ENCODE measurements at regions not wholly inside any gene's neighbourhood (a gene's known extent, or its start where the extent isn't known, plus 50 kb on each side); places are given as distances from the start of the nearest gene placed in this dataset.

DNA sequence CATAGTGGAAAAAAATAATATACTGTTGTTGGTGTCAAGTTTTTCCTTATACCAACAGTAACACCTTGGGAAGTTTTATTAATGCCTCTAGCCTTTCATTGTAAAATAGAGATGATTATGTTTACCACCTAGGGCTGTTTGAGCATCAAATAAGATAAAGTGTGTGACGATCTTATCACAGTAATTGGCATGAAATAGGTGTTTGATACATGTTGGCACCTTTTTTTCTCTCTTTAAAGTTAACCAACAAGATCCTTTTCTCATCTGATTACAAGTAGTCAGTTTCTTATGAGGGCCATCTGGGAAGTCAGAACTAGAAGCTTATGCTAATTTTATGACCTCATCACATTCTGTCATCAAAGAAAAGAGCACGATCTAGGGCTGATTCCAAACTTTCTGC, 669.5 kb downstream of the CCSER2 start:
- Histone ChIP-seq H3K27me3 (ENCODE audit: control insufficient read depth, insufficient read depth, low read length) (no peaks in the 10 kb centered on the region), H3K4me1 (ENCODE audit: control insufficient read depth in 2 of 3, insufficient read depth in 2 of 3, low read depth in 1 of 3, low read length in 3 of 3) (no peaks in the 10 kb centered on the region), H3K27ac (ENCODE audit: low read depth in 2 of 2, low read length in 2 of 2) (no peak overlapping the region), H3K9me3 (ENCODE audit: control insufficient read depth in 2 of 3, insufficient read depth in 1 of 3, low read length in 3 of 3) (no peaks in the 10 kb centered on the region), H3K4me3 (ENCODE audit: low read length in 3 of 3) (no peak overlapping the region), H3K36me3 (ENCODE audit: control insufficient read depth in 2 of 3, insufficient read depth in 3 of 3, low read length in 3 of 3) (no peaks in the 10 kb centered on the region), H3K9ac (ENCODE audit: low read length in 3 of 3) (no peak overlapping the region)
- DNase-seq (no peak), FAIRE-seq (no peak)
- TF ChIP-seq, protein P1, sequence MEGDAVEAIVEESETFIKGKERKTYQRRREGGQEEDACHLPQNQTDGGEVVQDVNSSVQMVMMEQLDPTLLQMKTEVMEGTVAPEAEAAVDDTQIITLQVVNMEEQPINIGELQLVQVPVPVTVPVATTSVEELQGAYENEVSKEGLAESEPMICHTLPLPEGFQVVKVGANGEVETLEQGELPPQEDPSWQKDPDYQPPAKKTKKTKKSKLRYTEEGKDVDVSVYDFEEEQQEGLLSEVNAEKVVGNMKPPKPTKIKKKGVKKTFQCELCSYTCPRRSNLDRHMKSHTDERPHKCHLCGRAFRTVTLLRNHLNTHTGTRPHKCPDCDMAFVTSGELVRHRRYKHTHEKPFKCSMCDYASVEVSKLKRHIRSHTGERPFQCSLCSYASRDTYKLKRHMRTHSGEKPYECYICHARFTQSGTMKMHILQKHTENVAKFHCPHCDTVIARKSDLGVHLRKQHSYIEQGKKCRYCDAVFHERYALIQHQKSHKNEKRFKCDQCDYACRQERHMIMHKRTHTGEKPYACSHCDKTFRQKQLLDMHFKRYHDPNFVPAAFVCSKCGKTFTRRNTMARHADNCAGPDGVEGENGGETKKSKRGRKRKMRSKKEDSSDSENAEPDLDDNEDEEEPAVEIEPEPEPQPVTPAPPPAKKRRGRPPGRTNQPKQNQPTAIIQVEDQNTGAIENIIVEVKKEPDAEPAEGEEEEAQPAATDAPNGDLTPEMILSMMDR (IDR thresholded peaks at IDR 0.05; ENCODE audit: borderline replicate concordance, extremely low read depth, insufficient read depth): no peak
- intact Hi-C loops (cut with DNase I): no loop called here

DNA sequence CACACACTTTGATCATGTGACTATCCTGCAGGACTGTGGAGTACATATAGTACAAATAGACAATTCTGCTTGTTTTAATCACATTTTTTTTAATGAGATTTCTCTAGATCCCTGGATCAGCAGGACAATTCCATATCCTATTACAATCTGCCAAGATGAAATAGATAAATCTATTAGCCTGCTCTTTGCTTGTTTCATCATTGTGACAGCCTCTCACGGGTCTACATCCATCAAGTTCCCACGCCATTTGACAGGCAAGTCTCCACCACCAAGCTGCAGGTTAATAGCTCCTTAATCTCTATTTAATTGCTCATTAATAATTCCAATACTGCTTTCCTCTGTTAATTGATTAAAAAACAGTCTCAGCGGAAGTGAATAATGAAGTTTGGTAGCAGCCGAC, 671.5 kb downstream of the CCSER2 start:
- TF ChIP-seq, protein P1 (IDR thresholded peaks at IDR 0.05; ENCODE audit: borderline replicate concordance, extremely low read depth, insufficient read depth): no peak
- FAIRE-seq (no peak), DNase-seq (no peak)
- no peak overlapping the region for H3K4me3 ChIP-seq (ENCODE audit: low read length in 3 of 3)
- H3K27ac ChIP-seq (ENCODE audit: low read depth in 2 of 2, low read length in 2 of 2): no peak overlapping the region
- no peak overlapping the region for H3K9ac ChIP-seq (ENCODE audit: low read length in 3 of 3)
- no peaks in the 10 kb centered on the region for H3K4me1 ChIP-seq (ENCODE audit: control insufficient read depth in 2 of 3, insufficient read depth in 2 of 3, low read depth in 1 of 3, low read length in 3 of 3)
- no peaks in the 10 kb centered on the region for H3K27me3 ChIP-seq (ENCODE audit: control insufficient read depth, insufficient read depth, low read length)
- H3K9me3 ChIP-seq (ENCODE audit: control insufficient read depth in 2 of 3, insufficient read depth in 1 of 3, low read length in 3 of 3): no peaks in the 10 kb centered on the region
- no peaks in the 10 kb centered on the region for H3K36me3 ChIP-seq (ENCODE audit: control insufficient read depth in 2 of 3, insufficient read depth in 3 of 3, low read length in 3 of 3)
- intact Hi-C loops (cut with DNase I): no loop called here

DNA sequence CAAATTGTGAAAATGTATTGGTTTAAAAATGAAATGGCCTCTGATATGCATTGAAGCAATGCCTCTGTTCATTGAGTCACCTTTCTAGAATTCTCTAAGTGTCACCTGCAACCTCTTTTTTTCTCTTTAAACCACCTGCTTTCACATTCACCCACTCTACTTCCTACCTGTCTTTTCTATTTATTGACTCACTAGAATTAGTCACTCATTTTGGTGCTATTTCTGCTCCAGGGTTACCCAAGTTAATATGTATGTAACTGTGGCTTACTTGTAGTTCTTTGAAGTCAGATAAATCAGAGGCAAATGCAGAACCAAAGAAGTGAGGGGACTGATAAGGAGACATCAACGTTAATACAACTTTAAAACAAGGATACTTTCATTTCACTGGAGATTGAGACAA, 674.7 kb downstream of the CCSER2 start:
- DNase-seq (no peak), FAIRE-seq (no peak)
- no peaks in the 10 kb centered on the region for H3K4me1 ChIP-seq (ENCODE audit: control insufficient read depth in 2 of 3, insufficient read depth in 2 of 3, low read depth in 1 of 3, low read length in 3 of 3)
- no peaks in the 10 kb centered on the region for H3K36me3 ChIP-seq (ENCODE audit: control insufficient read depth in 2 of 3, insufficient read depth in 3 of 3, low read length in 3 of 3)
- H3K27me3 ChIP-seq (ENCODE audit: control insufficient read depth, insufficient read depth, low read length): no peaks in the 10 kb centered on the region
- no peak overlapping the region for H3K4me3 ChIP-seq (ENCODE audit: low read length in 3 of 3)
- intact Hi-C loops (cut with DNase I): no loop called here
- TF ChIP-seq, protein P1 (IDR thresholded peaks at IDR 0.05; ENCODE audit: borderline replicate concordance, extremely low read depth, insufficient read depth): no peak
- H3K9ac ChIP-seq (ENCODE audit: low read length in 3 of 3): no peak overlapping the region
- H3K9me3 ChIP-seq (ENCODE audit: control insufficient read depth in 2 of 3, insufficient read depth in 1 of 3, low read length in 3 of 3): no peaks in the 10 kb centered on the region
- H3K27ac ChIP-seq (ENCODE audit: low read depth in 2 of 2, low read length in 2 of 2): no peak overlapping the region

DNA sequence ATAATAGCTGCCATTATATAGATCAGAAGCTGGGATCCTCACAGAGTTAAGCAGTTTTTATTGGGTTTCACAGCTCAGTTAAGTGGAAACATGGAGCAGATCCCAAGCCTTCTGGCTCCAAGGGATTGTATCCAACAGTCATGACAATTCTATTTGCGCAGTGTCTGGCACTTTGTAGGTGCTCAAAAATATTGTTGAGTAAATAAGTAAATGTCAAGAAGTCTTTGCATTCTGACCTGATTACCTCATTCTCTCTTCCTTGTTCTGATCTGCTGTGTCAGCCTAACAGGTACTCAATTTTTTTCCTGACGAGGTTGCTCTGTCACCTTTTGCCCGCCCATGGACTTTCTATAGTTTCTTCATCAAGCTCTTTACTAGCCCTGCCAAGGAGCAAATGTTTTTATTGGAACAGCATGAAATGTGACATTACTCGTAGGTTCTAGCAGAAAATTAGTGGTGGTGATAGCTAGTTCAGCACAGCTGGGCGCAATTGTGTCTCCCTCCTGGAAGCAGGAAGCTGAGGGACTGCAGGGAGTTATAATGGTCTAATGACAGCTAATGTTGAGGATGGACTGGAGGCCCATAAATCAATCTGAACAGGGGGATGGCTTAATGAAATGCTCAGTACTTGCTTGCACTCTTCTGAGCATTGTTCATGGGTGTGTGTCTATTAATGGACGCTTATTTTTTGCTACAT, 680.2 kb downstream of the CCSER2 start:
- Histone ChIP-seq H3K27ac (ENCODE audit: low read depth in 2 of 2, low read length in 2 of 2) (no peak overlapping the region), H3K4me1 (ENCODE audit: control insufficient read depth in 2 of 3, insufficient read depth in 2 of 3, low read depth in 1 of 3, low read length in 3 of 3) (no peaks in the 10 kb centered on the region)

More for the DNA sequence above, 680.2 kb downstream of the CCSER2 start:
- DNase-seq (no peak), FAIRE-seq (no peak)
- no peaks in the 10 kb centered on the region for H3K27me3 ChIP-seq (ENCODE audit: control insufficient read depth, insufficient read depth, low read length)
- intact Hi-C loops (cut with DNase I): no loop called here
- TF ChIP-seq, protein P1 (IDR thresholded peaks at IDR 0.05; ENCODE audit: borderline replicate concordance, extremely low read depth, insufficient read depth): no peak
- no peak overlapping the region for H3K4me3 ChIP-seq (ENCODE audit: low read length in 3 of 3)
- no peaks in the 10 kb centered on the region for H3K36me3 ChIP-seq (ENCODE audit: control insufficient read depth in 2 of 3, insufficient read depth in 3 of 3, low read length in 3 of 3)
- no peaks in the 10 kb centered on the region for H3K9me3 ChIP-seq (ENCODE audit: control insufficient read depth in 2 of 3, insufficient read depth in 1 of 3, low read length in 3 of 3)
- H3K9ac ChIP-seq (ENCODE audit: low read length in 3 of 3): no peak overlapping the region

Measured in kidney (tissue), 13 donors.